ENCODE measurements at regions not wholly inside any gene's neighbourhood (a gene's known extent, or its start where the extent isn't known, plus 50 kb on each side); places are given as distances from the start of the nearest gene placed in this dataset.

DNA sequence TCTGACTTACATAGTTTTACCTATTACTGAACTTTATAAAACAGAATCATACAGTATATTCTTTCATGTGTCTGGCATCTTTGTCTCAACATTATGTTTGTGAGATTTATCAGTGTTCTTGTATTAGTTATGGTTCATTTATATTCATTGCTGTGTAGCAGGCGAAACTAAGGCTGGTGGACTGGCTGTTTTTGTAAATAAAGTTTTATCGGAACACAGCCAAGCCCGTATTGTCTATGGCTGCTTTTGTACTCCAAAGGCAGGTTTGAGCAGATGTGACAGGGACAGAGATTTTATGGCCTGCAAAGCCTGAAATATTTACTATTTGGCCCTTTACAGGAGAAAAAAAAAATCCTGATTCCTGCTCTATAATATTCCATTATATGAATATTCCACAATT, 405.8 kb upstream of the RGS6 start:
- no peak for DNase-seq

DNA sequence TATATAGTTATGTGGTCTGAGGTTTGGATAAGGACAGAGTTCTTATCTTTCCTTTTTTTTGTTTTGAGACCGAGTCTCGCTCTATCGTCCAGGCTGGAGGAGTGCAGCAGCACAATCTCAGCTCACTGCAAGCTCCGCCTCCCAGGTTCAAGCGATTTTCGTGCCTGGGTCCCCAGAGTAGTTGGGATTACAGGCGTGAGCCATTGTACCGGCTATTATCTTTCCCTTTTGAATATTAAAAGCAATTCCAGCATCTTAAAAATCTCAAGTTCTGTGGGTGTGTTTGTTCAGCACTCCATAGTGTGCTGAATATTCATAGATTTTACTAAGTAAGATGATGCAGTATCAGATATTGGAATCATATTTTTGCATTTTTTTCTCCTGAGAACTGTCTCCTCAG, 404.4 kb upstream of the RGS6 start:
- no peak for DNase-seq

DNA sequence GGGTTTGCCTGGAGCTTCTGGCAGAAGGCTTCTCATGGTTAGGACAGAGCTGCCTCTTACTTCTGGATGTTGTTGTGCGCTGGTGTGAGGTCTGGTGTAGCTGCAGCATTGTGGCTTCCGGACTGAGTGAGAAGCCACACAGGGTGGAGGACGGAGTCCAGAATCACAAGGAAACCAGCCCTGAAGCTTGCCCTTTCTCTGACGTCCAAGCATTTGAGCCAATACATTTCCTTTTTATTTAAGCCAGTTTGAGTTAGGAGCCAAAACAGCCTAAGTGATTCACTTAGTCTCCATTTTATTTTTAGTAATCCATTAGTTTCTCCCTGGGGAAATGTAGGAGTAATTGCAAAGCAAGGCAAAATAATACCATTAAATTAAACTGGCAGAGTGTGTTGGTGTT, 402.4 kb upstream of the RGS6 start:
- peak in 29 of 58 donors; percentile 2 to 61 (median 19) for DNase-seq

- peak in 5 of 58 donors; percentile 1 to 35 (median 26) for DNase-seq
These were observed 399.9 kb upstream of the RGS6 start for GRCh38 chr14:71532344-71532743.

- DNase-seq = no peak
These were observed 399.4 kb upstream of the RGS6 start for GRCh38 chr14:71532790-71533189.

DNA sequence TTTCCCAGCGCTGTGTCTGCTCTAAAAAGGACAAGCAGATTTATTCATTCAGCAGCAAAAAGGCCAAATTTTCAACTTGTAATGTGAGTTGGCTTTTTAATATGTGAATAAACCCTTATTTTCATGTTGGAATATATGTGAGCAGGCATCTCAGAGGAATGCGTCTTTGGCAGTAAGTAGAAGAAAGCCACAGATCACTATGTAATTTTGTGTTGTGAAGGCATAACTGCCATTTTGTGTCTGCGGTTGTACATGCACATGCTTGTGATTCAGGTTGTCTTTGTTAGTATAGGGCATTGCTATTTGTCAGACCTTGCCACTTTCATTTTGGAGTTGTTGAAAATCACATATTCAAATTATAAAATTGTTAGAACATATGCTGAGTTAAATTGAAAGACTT, 398.8 kb upstream of the RGS6 start:
- no peak for DNase-seq

- DNase-seq = no peak
These were observed 398.4 kb upstream of the RGS6 start for GRCh38 chr14:71533800-71534199.

DNA sequence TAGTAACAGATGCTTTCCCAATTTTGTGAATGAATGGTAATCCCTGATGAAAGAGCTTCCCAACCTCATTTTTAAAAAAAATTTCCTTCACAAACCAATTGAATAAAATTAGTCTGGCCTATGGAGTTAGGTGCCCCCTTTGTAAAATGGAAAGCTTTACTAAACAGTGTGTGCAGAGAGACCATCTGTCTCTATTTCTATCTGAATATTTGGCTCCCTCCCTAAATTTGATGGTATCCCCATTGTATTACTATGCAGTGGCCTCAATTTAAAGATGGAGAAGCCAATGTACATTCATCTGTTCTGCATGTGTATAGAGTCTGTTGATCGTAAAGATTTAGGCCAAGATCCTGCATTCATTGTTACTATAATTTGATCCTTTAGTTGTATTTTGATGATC, 397.7 kb upstream of the RGS6 start:
- no peak for DNase-seq

DNA sequence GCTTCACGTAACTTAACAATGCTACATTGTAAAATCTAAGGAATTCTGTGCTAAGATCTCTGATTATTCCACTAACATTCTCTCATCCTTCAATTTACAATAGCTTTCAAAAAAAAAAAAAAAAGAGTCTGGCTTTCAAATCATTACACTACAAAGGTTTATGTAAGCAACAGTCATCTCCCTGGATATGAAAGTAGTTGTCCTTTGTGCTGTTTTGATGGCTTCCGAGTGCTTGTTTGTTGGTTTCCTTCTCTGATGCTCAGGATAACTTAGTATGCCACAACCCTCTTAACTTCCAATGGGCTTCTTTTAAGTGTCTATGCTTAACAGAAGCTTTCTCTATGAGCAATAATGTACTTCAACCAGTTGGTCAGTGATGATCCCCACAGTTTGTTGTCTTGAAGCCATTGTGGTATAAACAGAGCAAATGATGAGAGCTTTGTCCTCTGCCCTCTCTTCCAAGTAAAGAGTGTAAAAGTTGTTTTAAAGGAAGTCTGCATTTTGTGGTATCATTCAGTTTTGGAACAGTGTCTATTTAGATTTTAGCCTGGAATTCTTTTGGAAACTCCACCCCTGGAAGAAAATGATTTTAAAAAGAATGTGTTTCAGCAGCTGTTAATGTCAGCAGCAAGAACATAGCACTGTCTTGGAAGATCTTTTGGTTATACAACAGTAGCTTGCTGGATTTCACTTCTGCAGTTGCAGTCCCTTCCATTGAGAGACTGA, 396.1 kb upstream of the RGS6 start:
- DNase-seq = no peak

DNA sequence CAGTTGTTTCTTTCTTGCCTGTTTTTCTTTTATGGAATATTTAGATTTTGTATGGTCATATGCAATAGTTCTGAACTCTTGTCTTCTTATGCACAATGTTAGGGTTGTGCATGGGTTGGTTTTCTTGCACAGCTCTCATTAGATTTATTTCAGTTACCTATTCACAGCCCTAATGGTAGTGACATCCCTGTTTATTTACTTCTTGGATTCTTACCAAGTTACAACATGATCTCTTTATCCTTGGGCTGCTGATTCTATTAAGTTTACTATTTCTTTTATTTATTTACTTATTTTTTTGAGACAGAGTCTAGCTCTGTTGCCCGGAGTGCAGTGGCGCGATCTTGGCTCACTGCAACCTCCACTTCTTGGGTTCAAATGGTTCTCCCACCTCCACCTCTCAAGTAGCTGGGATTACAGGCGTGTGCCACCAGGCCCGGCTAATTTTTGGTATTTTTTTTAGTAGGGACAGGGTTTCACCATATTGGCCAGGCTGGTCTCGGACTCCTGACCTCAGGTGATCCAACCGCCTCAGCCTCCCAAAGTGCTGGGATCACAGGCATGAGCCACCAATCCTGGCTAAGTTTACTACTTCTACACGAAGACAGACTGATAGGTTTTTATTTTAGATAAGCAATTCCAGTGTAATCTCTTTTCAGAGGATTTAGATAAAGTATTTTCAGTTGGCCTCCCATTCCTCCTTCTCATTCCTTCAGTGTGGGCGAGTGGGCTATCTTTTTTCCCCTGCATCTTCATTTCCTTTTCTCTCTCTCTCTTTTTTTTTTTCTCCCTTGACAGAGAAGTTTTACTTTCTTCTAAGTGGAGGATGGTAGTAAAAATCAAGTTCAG, 395.1 kb upstream of the RGS6 start:
- no peak for DNase-seq

- DNase-seq = no peak
These were observed 393.9 kb upstream of the RGS6 start for GRCh38 chr14:71538288-71538687.

DNA sequence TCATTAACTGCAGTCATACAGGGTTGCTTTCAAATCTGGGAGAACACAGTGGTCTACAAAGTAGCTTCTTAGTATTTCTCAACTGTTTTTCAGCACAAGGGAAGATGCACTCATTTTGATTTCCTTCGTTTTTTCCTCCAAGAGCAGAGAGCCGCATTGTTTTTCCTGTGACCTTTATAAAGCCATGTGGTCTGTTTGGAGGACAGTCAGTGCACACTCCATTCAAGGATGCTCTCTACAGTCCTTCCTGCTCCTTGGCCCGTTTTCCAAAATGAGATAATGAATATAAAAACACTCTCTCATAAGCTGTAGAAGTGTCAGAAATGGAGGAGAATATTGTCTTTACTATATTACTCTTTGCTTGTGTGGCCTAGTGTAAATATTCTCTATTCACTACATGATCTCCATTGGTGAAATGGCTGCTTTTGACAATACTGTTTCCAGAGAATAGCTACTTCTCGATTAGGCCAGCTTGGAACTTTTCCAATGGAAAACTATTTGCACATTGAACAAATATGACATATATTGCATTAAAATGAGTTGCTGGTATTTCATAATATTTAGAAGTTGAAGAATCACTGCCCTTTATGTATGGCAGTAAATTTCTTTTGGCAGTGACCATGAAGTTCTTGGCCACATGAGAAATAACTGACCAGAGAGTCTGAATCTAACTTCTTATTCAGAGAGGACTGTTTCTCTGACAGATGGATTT, 393.1 kb upstream of the RGS6 start:
- no peak for DNase-seq

DNA sequence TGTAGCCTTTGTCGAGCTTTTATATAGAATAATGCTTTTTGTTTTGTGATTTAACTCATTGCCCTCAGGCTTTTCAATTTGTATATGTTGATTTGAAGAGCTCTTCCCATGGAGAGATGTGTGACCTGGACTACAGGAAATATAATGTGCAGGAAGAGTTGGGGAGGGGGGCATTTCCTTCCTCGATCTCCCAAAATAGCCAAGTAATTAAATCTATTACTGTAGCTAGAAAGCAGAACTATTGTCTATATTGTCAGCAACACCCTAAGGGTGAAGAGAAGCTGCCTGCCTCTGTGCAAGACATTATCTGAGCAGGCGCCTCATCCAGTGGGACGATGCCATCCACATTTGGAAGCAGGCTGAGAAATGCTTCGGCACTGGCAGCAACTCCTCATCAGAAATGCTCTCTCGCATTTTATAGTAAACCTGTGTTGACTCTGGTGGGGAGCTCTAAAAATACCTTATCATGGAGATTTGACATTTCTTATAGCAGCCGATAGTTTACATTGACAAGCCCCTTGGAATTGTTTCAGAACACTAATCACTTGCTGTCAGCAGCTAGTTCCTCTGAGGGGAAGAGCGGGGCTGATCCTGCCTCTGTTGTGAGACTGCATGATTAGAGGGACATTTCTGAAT, 392.5 kb upstream of the RGS6 start:
- DNase-seq = peak in 37 of 58 donors; percentile 3 to 60 (median 26)

DNA sequence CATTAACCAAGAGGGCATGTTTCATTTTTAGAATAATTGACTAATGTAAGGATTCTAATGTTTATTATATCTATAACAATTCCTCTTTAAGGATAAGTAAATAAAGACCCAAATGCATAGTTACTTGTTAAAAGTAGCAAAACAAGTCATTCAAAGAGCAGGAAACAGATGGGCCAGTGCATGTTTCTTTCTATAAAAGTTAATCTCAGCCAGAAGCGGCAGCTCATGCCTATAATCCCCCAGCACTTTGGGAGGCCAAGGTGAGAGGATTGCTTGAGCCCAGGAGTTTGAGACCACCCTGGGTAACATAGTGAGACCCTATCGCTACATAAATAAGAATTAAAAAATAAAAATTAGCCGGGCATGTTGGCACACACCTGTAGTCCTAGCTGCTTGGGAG, 391.0 kb upstream of the RGS6 start:
- no peak for DNase-seq

DNA sequence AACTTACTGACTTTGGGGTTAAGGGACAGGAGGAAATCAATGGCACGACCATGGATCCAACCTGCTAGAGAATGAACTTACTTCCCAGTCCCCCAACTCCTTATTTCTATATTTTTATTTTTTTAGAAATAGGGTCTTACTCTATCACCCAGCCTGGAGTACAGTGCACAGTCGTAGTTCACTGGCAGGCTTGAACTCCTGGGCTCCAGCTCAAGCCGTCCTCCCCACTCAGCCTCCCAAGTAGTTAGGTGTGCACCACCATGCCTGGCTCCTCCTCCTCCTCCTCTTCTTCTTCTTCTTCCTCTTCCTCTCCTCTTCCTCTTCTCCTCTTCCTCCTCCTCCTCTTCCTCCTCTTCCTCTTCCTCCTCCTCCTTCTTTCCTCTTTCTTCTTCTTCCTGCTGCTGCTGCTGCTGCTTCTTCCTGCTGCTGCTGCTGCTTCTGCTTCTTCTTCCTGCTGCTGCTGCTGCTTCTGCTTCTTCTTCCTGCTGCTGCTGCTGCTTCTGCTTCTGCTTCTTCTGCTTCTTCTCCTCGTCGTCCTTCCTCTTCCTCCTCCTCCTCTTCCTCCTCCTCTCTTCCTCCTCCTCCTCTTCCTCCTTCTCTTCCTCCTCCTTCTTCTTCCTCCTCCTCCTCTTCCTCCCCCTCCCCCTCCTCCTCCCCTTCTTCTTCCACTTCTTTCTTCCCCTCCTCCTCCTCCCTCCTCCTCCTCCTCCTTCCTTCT, 390.1 kb upstream of the RGS6 start:
- no peak for DNase-seq

GRCh38 chr14:71549421-71550050, 382.7 kb upstream of the RGS6 start:
- DNase-seq = no peak

DNA sequence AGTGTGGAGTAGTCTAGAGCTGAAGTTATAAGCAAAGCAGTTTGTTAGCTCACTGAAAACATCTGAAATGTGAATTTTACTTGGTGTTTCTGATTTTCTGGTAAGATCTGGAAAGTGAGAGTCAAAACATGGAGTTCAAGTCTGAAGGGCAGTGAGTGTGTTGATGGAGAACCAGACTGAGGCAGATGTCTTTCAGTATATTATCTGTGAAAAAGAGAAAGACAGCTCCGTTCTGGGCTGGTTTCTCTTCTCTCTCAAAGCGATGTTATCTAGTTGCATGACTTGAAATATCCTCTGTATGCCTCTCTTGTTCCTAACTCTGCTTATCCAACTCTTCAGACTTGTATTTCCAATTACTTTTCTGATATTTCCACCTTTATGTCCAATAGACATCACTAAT, 381.9 kb upstream of the RGS6 start:
- no peak for DNase-seq

DNA sequence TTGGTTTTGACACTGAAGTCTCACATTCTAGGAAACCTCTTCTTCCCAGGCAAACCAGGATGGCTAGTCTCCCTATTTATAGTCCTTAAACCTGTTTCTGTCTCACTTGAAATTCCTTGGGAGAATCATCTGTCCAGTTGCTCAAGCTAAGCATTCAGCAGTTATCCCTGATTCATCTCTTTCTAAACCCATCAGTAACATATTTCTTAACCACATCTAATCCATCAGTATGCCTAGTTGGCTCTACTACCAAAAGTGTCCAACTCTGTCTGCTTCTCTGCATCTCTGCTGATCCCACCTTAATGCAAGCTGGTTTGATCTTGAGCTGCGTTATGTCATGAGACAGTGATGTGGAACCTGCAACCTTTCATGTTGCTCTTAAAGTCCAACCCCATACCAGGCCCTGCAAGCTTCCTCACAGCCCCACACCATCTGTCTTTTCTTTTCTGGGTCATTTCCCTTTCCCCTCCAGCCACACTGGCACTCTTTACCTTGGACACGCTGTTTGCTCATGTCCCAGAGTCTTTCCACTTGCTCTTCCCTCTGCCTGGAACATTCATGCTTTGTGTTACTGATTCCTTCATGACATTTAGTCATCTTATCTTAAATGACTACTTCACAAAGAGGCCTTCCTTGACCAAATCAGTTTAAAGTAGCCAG, 380.8 kb upstream of the RGS6 start:
- DNase-seq = no peak

DNA sequence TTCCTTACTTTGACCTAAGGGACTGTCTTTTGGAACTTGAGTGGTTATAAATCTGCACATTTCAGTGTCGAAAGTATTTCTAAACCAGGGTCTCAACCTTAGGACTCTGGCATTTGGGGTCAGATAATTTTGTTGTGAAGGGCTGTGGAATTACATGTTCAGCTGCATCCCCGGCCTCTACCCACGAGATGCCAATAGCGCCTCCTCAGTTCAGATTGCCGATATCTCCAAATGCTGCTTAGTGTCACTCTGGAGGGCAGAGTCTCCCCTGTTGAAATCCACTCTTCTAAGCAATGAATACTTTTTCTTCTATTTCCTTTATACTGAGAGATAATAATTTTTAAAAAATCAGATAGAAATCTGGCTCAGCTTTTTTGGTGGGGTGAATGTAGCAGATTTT, 379.4 kb upstream of the RGS6 start:
- no peak for DNase-seq

- no peak for DNase-seq
These were observed 378.4 kb upstream of the RGS6 start for GRCh38 chr14:71553779-71554178.

All from anterior cingulate cortex (tissue), 58 donors.